Tibial artery (tissue), 4 donors: ENCODE measurements at regions not wholly inside any gene's neighbourhood (a gene's known extent, or its start where the extent isn't known, plus 50 kb on each side); places are given as distances from the start of the nearest gene placed in this dataset.

Source experiments
- DNase-seq, 2 donors: peaks; one replicate each; pipeline ENCODE4 v3.0.0-alpha.2; 2019
- H3K27ac ChIP-seq, 2 donors: fragments of 200-600 bp; sonication (generic) in 1 of 2; 1 replicate in 1 of 2; 2 replicates in 1 of 2; pipeline ENCODE4 v1.5.1; 2018 to 2019; ENCODE audit warnings: mild to moderate bottlenecking in 1 of 2
- H3K27me3 ChIP-seq, 2 donors: fragments of 200-600 bp; sonication (generic) in 1 of 2; one replicate each; pipeline versions ENCODE4 v1.5.1 to v1.6.0; 2016 to 2019
- H3K36me3 ChIP-seq, 3 donors: fragments of 200-600 bp; sonication (generic) in 2 of 3; one replicate each; pipeline ENCODE4 v1.5.1; 2016 to 2019; ENCODE audit warnings: mild to moderate bottlenecking in 2 of 3
- H3K4me1 ChIP-seq, 4 donors: fragments of 200-600 bp; sonication (generic) in 2 of 4; 1 replicate in 3 of 4; 2 replicates in 1 of 4; pipeline ENCODE4 v1.5.1; 2016 to 2019
- H3K4me3 ChIP-seq, 2 donors: fragments of 200-600 bp; sonication (generic) in 1 of 2; 1 replicate in 1 of 2; 2 replicates in 1 of 2; pipeline ENCODE4 v1.5.1; 2018 to 2019; ENCODE audit warnings: mild to moderate bottlenecking in 2 of 2
- H3K9me3 ChIP-seq, 3 donors: fragments of 200-600 bp; sonication (generic) in 1 of 3; one replicate each; pipeline ENCODE4 v1.5.1; 2016 to 2019
- CTCF ChIP-seq, 2 experiments: fragments of 200-600 bp in 1 of 2; fragments of 450-650 bp in 1 of 2; IDR thresholded peaks; one replicate each; pipeline ENCODE4 v1.5.1; 2017 to 2019; ENCODE audit warnings: antibody characterized with exemption in 2 of 2, mild to moderate bottlenecking in 1 of 2, moderate library complexity in 1 of 2
- intact Hi-C: fragments of 100-400 bp; cut with DNase I; formaldehyde crosslinking; loops from one replicate; pipeline ENCODE4 v1.15.0; 2023; ENCODE audit warnings: low total_unique reads

- intact Hi-C loops = no loop called here
- Histone ChIP-seq H3K4me3 (no peak overlapping the region), H3K9me3 (no peaks in the 10 kb centered on the region), H3K27me3 (no peaks in the 10 kb centered on the region), H3K4me1 (no peaks in the 10 kb centered on the region), H3K36me3 (no peaks in the 10 kb centered on the region), H3K27ac (no peak overlapping the region)
- DNase-seq = no peak
- TF ChIP-seq CTCF (IDR thresholded peaks at IDR 0.05) = no peak
Observed at GRCh38 chr4:116520886-116521285, 564.5 kb downstream of the TRAM1L1 start.

- Histone ChIP-seq H3K27ac (no peak overlapping the region), H3K36me3 (no peaks in the 10 kb centered on the region), H3K4me3 (no peak overlapping the region), H3K4me1 (no peaks in the 10 kb centered on the region), H3K9me3 (no peaks in the 10 kb centered on the region), H3K27me3 (no peaks in the 10 kb centered on the region)
- intact Hi-C loops = no loop called here
- DNase-seq = no peak
- TF ChIP-seq CTCF (IDR thresholded peaks at IDR 0.05) = no peak
Observed at GRCh38 chr4:116516711-116517110, 568.7 kb downstream of the TRAM1L1 start.

GRCh38 chr4:116515959-116516358 lies 569.4 kb downstream of the TRAM1L1 start:
- no peaks in the 10 kb centered on the region for H3K36me3 ChIP-seq
- H3K9me3 ChIP-seq = no peaks in the 10 kb centered on the region
- no peak for DNase-seq
- intact Hi-C loops = no loop called here
- no peaks in the 10 kb centered on the region for H3K27me3 ChIP-seq
- no peak for TF ChIP-seq CTCF (IDR thresholded peaks at IDR 0.05)
- no peak overlapping the region for H3K27ac ChIP-seq
- no peak overlapping the region for H3K4me3 ChIP-seq
- no peaks in the 10 kb centered on the region for H3K4me1 ChIP-seq

- Histone ChIP-seq H3K27me3 (no peaks in the 10 kb centered on the region), H3K4me1 (no peaks in the 10 kb centered on the region), H3K36me3 (no peaks in the 10 kb centered on the region), H3K4me3 (no peak overlapping the region), H3K27ac (no peak overlapping the region), H3K9me3 (no peaks in the 10 kb centered on the region)
- no peak for TF ChIP-seq CTCF (IDR thresholded peaks at IDR 0.05)
- intact Hi-C loops = no loop called here
- DNase-seq = no peak
Observed at GRCh38 chr4:116512552-116512951, 572.8 kb downstream of the TRAM1L1 start.

GRCh38 chr4:116501954-116502353 lies 583.4 kb downstream of the TRAM1L1 start:
- no peaks in the 10 kb centered on the region for H3K9me3 ChIP-seq
- no peak for DNase-seq
- no peaks in the 10 kb centered on the region for H3K4me1 ChIP-seq
- H3K27me3 ChIP-seq = no peaks in the 10 kb centered on the region
- TF ChIP-seq CTCF (IDR thresholded peaks at IDR 0.05) = no peak
- intact Hi-C loops = no loop called here
- H3K36me3 ChIP-seq = no peaks in the 10 kb centered on the region
- H3K27ac ChIP-seq = no peak overlapping the region
- H3K4me3 ChIP-seq = no peak overlapping the region

GRCh38 chr4:116500225-116500624 lies 585.2 kb downstream of the TRAM1L1 start:
- no peak for DNase-seq
- Histone ChIP-seq H3K27ac (no peak overlapping the region), H3K27me3 (no peaks in the 10 kb centered on the region), H3K4me1 (no peaks in the 10 kb centered on the region), H3K36me3 (no peaks in the 10 kb centered on the region), H3K4me3 (no peak overlapping the region), H3K9me3 (no peaks in the 10 kb centered on the region)
- no peak for TF ChIP-seq CTCF (IDR thresholded peaks at IDR 0.05)
- intact Hi-C loops = no loop called here
